Fibroblast of mammary gland (primary cell): ENCODE measurements at regions not wholly inside any gene's neighbourhood (a gene's known extent, or its start where the extent isn't known, plus 50 kb on each side); places are given as distances from the start of the nearest gene placed in this dataset.

Experiments used
- DNase-seq: peaks from one replicate; pipeline ENCODE4 v3.0.0-alpha.2; 2010; ENCODE audit warnings: low read depth
- H3K4me3 ChIP-seq: 2 replicates; pipeline ENCODE4 v1.5.1; 2011; ENCODE audit warnings: low read depth, mild to moderate bottlenecking, low read length, moderate library complexity; ENCODE audit not compliant: control insufficient read depth
- TF ChIP-seq, protein P1 (sequence below): conservative IDR thresholded peaks from 2 replicates; pipeline ENCODE4 v1.5.1; 2011; ENCODE audit warnings: low read depth, low read length, inconsistent platforms; ENCODE audit not compliant: control insufficient read depth, insufficient read depth

DNA sequence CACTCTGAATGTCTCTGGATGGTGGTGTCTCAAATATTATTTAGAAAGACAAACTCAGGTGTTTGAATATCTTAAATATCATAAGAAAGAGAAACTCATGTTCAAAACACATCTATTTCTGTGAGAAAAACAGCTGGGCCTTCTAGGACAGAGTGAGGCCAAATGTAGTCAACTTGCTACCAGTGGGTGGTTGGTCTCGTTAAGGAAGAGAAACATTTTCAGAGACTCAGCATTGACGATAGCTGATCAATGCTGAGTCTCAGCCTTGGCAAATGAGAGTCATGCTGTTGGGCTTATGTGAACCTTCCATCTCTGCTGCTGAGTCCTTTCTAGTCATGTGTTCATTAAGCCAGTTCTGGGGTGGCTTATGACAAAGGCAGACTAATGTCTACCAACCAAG is 418.0 kb downstream of the CETN3 start:
- no peak overlapping the region for H3K4me3 ChIP-seq
- no peak for DNase-seq
- TF ChIP-seq, protein P1, sequence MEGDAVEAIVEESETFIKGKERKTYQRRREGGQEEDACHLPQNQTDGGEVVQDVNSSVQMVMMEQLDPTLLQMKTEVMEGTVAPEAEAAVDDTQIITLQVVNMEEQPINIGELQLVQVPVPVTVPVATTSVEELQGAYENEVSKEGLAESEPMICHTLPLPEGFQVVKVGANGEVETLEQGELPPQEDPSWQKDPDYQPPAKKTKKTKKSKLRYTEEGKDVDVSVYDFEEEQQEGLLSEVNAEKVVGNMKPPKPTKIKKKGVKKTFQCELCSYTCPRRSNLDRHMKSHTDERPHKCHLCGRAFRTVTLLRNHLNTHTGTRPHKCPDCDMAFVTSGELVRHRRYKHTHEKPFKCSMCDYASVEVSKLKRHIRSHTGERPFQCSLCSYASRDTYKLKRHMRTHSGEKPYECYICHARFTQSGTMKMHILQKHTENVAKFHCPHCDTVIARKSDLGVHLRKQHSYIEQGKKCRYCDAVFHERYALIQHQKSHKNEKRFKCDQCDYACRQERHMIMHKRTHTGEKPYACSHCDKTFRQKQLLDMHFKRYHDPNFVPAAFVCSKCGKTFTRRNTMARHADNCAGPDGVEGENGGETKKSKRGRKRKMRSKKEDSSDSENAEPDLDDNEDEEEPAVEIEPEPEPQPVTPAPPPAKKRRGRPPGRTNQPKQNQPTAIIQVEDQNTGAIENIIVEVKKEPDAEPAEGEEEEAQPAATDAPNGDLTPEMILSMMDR, result no peak

DNA sequence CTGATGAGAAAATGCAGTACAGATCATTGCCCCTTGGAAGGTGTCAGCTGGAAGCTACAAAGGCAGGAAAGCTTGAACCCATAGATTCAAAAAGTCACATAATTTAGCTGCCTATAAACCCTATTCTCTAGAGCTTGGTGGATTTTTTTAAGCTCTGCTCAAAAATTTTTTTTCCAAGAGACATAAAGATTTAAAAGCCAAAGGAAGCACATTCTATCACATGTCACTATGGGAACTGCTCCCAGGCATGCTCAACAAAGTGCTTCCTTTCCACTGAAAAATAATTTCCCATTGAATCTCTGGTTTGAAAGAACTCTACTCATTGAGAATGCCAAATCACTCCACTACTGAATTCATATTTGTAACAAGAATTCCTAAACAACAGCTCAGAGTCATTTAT is 419.8 kb downstream of the CETN3 start:
- no peak overlapping the region for H3K4me3 ChIP-seq
- TF ChIP-seq, protein P1, result no peak
- DNase-seq, result peak; percentile 20

DNA sequence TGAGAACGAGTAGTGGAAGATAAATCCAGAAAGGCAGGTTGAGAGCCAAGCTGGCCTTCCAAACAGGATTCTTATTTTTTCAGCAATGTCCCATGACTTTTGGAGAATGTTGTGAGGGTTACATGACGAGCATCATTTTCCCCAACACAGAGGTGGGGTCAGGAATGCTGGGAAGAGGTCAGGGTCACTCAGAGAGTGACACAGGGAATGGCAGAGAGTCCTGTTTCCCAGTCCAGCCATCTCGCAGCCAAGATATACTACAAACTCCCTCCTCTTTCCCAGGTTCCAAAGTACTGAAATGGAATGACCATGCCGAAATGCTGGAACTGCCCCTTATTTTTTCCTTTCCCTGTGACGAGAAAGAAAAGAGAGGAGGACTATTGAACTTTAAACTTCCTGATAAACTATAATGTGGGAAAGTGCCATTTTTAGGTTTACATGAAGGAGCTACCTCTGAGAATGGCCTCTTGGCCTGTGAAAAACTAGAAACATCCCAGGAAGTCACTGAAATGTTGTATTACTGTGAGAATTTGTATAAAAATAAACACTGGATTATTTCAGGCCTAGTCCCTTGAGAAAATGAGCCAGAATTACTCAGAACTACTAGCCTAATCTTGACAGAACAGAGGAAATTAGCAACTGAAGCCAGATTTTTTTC is 420.4 kb downstream of the CETN3 start:
- no peak overlapping the region for H3K4me3 ChIP-seq
- peak; percentile 80 for DNase-seq
- TF ChIP-seq, protein P1, result no peak

DNA sequence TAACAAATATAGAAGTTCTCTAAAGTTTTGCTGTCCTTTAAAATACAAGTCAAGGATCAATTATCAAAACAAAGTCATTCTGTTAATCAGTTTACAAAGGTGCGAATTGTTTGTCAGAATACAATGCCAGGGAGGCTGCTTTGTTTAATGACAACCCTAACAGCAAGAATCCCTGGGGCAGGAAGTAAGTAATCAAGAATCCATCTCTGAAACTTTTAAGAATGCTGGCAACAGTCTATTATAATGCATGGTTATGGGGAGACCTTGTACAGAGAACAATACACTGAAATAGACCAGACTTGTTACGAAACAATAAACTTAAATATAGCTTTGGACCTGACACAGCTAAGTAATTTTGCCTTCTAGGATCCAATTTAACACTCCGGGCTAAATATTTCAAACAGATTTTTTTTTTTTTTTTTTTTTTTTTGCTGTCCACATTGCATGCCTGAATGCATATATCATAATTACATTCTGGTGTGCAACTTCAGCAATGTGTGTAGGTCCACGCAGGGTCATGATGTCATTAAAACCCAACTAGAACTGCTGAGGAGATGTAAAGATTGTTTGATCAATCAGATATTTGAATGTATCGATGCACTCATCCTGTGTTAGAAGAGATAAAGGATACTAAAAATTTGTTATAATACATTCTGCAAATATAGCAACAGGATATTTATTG is 421.3 kb downstream of the CETN3 start:
- TF ChIP-seq, protein P1, result no peak
- no peak overlapping the region for H3K4me3 ChIP-seq
- DNase-seq, result no peak

DNA sequence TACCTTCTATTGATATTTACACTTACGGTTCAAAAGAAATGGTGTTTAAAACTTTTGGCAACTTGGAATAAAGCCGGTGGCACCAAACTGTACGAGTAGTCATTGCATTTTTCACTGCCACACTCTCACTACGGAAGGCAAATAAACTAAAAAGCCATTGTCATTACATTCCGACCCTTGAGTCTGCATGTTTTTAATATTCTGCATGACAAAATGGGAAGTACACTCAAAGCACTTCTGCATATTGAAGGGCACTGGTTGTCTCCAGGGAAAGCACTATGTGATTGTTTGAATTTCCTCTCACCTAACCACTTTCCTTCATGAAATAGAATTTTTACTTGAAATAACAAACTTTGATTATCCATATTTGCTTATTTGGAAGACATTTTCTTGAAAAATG is 426.3 kb downstream of the CETN3 start:
- TF ChIP-seq, protein P1, result no peak
- no peak for DNase-seq
- H3K4me3 ChIP-seq, result no peak overlapping the region

DNA sequence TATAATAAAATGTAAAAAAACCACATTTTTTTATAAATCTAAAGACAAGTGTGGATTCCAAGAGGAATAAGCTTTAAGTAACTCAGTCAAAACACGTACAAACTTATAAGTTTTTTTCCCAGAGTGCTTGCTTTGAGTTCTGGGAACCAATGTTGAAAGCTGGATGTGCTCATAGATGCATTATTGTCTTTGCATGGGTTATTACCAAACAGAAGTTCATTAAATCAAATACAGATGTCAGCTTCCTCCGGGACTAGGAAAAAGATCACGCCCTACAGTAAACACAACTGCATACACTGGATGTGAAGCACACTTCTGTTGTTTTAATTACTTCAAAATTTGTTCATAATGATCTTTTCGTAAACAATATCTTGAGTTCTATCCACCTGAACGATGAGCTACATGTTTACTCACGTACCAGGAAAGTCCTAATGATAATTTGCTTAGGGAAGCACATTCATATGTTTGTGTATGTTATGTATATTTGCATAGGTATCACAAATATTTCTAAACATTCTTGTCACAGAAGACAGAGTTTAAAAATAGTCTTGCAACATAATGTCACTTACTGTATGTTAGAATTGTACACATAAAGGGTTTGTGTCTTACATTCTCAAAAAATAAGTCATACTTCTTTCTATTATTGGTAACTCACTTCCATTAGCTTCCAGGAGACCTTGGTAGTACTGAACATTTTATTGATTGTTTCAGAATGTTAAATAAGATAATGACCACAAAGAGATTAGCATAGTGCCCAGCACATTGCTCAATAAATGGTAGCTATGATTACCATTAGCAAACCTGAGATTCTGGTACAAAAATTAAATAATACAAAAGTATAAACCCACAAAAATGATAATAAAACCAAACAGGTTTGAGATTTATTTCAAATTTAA is 427.4 kb downstream of the CETN3 start:
- TF ChIP-seq, protein P1, result no peak
- H3K4me3 ChIP-seq, result no peak overlapping the region
- DNase-seq, result peak; percentile 83
